Lower leg skin (tissue), 4 donors: ENCODE measurements at regions not wholly inside any gene's neighbourhood (a gene's known extent, or its start where the extent isn't known, plus 50 kb on each side); places are given as distances from the start of the nearest gene placed in this dataset.

ENCODE experiments used
- DNase-seq, 2 donors: peaks; one replicate each; pipeline ENCODE4 v3.0.0-alpha.2; 2019; ENCODE audit warnings: low spot score in 2 of 2
- H3K4me3 ChIP-seq: fragments of 200-600 bp; sonication (generic); 2 replicates; pipeline ENCODE4 v1.5.1; 2017; ENCODE audit warnings: mild to moderate bottlenecking, low read depth; ENCODE audit not compliant: poor library complexity, severe bottlenecking
- CTCF ChIP-seq, 3 donors: fragments of 450-650 bp; IDR thresholded peaks; one replicate each; pipeline ENCODE4 v1.5.1; 2016; ENCODE audit warnings: antibody characterized with exemption in 3 of 3, mild to moderate bottlenecking in 3 of 3, moderate library complexity in 2 of 3
- POLR2A ChIP-seq, 2 donors: fragments of 450-650 bp; IDR thresholded peaks; one replicate each; pipeline ENCODE4 v1.6.1; 2016 to 2017; ENCODE audit warnings: antibody characterized with exemption in 2 of 2, mild to moderate bottlenecking in 1 of 2, moderate library complexity in 1 of 2
- WGBS, 2 donors: methylation state at CpG; one replicate each; pipeline ENCODE4 v1.1.5; 2018; 5-methylcytosine and 5-hydroxymethylcytosine counted together
- intact Hi-C: fragments of 100-400 bp; cut with DNase I; formaldehyde crosslinking; loops from one replicate; pipeline ENCODE4 v1.15.0; 2023; ENCODE audit warnings: low total_unique reads

- TF ChIP-seq POLR2A (IDR thresholded peaks at IDR 0.05) (no peak), CTCF (IDR thresholded peaks at IDR 0.05) (no peak)
- no peak overlapping the region for H3K4me3 ChIP-seq
- intact Hi-C loops = no loop called here
- DNase-seq = no peak
- WGBS, 2 donors = 29 to 39% methylated on average over 1 of the region's 1 CpG
Measured at GRCh38 chr7:136150311-136150710, 173.2 kb upstream of the MTPN start.

DNA sequence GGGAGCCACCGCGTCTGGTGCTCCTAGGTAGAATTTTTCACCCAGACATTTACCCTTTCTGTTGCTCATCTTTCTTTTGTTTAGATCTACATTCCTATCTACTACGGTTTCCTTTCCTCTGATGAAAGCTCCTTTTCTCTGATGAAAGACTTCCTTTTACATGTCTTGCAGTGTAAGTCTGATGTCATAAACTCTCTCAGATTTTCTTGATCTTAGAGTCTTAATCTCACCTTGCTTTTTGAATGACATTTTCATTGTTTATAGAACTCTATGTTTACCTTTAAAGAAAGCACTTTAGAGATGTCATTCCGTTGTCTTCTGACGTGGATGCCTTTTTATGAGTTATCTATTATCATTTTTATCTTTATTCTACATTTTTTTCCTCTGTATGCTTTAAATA lies 171.8 kb upstream of the MTPN start:
- intact Hi-C loops = no loop called here
- DNase-seq = no peak
- TF ChIP-seq CTCF (IDR thresholded peaks at IDR 0.05) (no peak), POLR2A (IDR thresholded peaks at IDR 0.05) (no peak)
- no peak overlapping the region for H3K4me3 ChIP-seq
- whole genome bisulfite sequencing, 2 donors = 54 to 65% methylated on average over 5 of the region's 5 CpGs

DNA sequence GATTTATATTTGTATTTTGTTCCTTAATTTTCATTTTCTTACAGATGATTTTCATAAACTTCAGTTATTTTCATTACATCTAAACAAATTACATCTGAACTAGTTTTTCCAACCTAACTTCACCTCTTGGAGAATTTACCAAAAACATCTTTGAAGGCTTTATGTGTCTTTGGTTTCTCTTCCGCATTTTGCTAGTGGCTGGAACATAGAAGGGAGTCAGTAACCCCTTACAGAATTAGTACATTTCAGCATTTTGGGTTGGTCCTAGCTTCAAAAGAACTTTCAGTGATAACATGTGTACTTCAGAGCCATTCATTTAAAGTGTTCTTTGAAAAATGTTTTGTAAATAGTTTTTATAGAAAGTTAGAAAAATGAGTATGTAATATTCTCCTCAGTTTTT lies 169.8 kb upstream of the MTPN start:
- no peak overlapping the region for H3K4me3 ChIP-seq
- intact Hi-C loops = no loop called here
- WGBS, 2 donors = 80 to 92% methylated on average over 1 of the region's 1 CpG
- no peak for DNase-seq
- TF ChIP-seq CTCF (IDR thresholded peaks at IDR 0.05) = no peak
- no peak for TF ChIP-seq POLR2A (IDR thresholded peaks at IDR 0.05)

GRCh38 chr7:136144182-136144581 lies 167.0 kb upstream of the MTPN start:
- no peak for DNase-seq
- intact Hi-C loops = no loop called here
- WGBS, 2 donors = 57 to 74% methylated on average over 2 of the region's 2 CpGs
- H3K4me3 ChIP-seq = no peak overlapping the region
- TF ChIP-seq CTCF (IDR thresholded peaks at IDR 0.05) = no peak
- TF ChIP-seq POLR2A (IDR thresholded peaks at IDR 0.05) = no peak

GRCh38 chr7:136143271-136143670 lies 166.1 kb upstream of the MTPN start:
- TF ChIP-seq CTCF (IDR thresholded peaks at IDR 0.05) (no peak), POLR2A (IDR thresholded peaks at IDR 0.05) (no peak)
- intact Hi-C loops = no loop called here
- DNase-seq = no peak
- no peak overlapping the region for H3K4me3 ChIP-seq

DNA sequence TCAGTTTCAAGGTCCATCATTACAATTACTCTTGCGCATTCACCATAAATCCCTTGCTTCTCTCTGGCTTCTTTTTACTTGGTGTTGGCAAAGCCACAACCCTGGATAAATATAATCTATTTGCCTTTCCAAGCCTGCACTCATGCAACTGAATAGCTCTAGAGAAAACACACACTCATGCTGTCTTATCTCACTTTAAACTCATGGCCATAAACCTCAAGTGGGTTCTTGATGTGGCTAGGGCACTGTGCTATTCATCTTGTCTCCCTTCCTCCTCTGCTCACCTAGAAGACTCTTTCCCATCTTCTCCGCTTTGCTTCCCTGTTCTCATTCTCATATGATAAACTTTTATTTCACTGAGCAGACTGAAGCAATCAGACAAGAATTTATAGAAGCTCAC lies 165.4 kb upstream of the MTPN start:
- no peak for TF ChIP-seq POLR2A (IDR thresholded peaks at IDR 0.05)
- TF ChIP-seq CTCF (IDR thresholded peaks at IDR 0.05) = no peak
- WGBS, 2 donors = 94 to 100% methylated on average over 2 of the region's 2 CpGs
- intact Hi-C loops = no loop called here
- H3K4me3 ChIP-seq = no peak overlapping the region
- no peak for DNase-seq
